Vagina (tissue), 2 donors: ENCODE measurements at regions not wholly inside any gene's neighbourhood (a gene's known extent, or its start where the extent isn't known, plus 50 kb on each side); places are given as distances from the start of the nearest gene placed in this dataset.

Experiments
- DNase-seq, 2 donors: peaks; one replicate each; pipeline ENCODE4 v3.0.0-alpha.2; 2017; ENCODE audit errors: extremely low spot score in 2 of 2
- H3K27ac ChIP-seq: fragments of 200-600 bp; sonication (generic); one replicate; pipeline ENCODE4 v1.5.1; 2019
- H3K27me3 ChIP-seq: fragments of 200-600 bp; sonication (generic); one replicate; pipeline ENCODE4 v1.5.1; 2019
- H3K36me3 ChIP-seq, 2 donors: fragments of 200-600 bp; sonication (generic); one replicate each; pipeline ENCODE4 v1.5.1; 2017 to 2019
- H3K4me1 ChIP-seq: fragments of 200-600 bp; sonication (generic); one replicate; pipeline ENCODE4 v1.5.1; 2019
- H3K4me3 ChIP-seq, 2 donors: fragments of 200-600 bp; sonication (generic); 1 replicate in 1 of 2; 2 replicates in 1 of 2; pipeline ENCODE4 v1.5.1; 2016 to 2019
- H3K9me3 ChIP-seq: fragments of 200-600 bp; sonication (generic); one replicate; pipeline ENCODE4 v1.5.1; 2019
- CTCF ChIP-seq, 3 experiments: fragments of 450-650 bp in 2 of 3; fragments of 200-600 bp in 1 of 3; sonication (generic) in 1 of 3; IDR thresholded peaks; one replicate each; pipeline ENCODE4 v1.5.1; 2017 to 2019; ENCODE audit warnings: antibody characterized with exemption in 3 of 3, mild to moderate bottlenecking in 2 of 3, moderate library complexity in 2 of 3
- POLR2A ChIP-seq, 2 donors: fragments of 450-650 bp; IDR thresholded peaks; one replicate each; pipeline ENCODE4 v1.6.1; 2017; ENCODE audit warnings: antibody characterized with exemption in 2 of 2, mild to moderate bottlenecking in 2 of 2, moderate library complexity in 2 of 2
- POLR2AphosphoS5 ChIP-seq, 2 donors: sonication (generic); formaldehyde crosslinking; IDR thresholded peaks; one replicate each; pipeline ENCODE4 v1.9.0; 2017; ENCODE audit warnings: antibody characterized with exemption in 2 of 2, mild to moderate bottlenecking in 2 of 2, low read depth in 1 of 2; ENCODE audit not compliant: insufficient read depth in 1 of 2
- intact Hi-C: fragments of 100-400 bp; cut with DNase I; formaldehyde crosslinking; loops from one replicate; pipeline ENCODE4 v1.15.1; 2023

GRCh38 chr20:46811224-46812084 lies 83.2 kb upstream of the EYA2 start:
- Histone ChIP-seq H3K4me3 (peak overlapping the region; percentile 6 to 27), H3K36me3 (no peaks in the 10 kb centered on the region), H3K27me3 (no peaks in the 10 kb centered on the region), H3K27ac (no peak overlapping the region), H3K9me3 (no peaks in the 10 kb centered on the region), H3K4me1 (peaks cover 8% of the 10 kb centered on the region)
- peak; percentile 67 to 85 for DNase-seq
- intact Hi-C loops = no loop called here
- TF ChIP-seq POLR2AphosphoS5 (IDR thresholded peaks at IDR 0.05; ENCODE audit: insufficient read depth in 1 of 2, low read depth in 1 of 2) (no peak), POLR2A (IDR thresholded peaks at IDR 0.05) (no peak)

- Histone ChIP-seq H3K4me3 (no peak overlapping the region), H3K36me3 (no peaks in the 10 kb centered on the region), H3K4me1 (peaks cover 8% of the 10 kb centered on the region), H3K9me3 (no peaks in the 10 kb centered on the region), H3K27ac (no peak overlapping the region), H3K27me3 (no peaks in the 10 kb centered on the region)
- TF ChIP-seq POLR2AphosphoS5 (IDR thresholded peaks at IDR 0.05; ENCODE audit: insufficient read depth in 1 of 2, low read depth in 1 of 2) (no peak), CTCF (IDR thresholded peaks at IDR 0.05) (no peak), POLR2A (IDR thresholded peaks at IDR 0.05) (no peak)
- DNase-seq = peak in 1 of 2 donors; percentile 81
- intact Hi-C loops = no loop called here
These were observed 80.0 kb upstream of the EYA2 start for GRCh38 chr20:46814366-46815232.

GRCh38 chr20:46816097-46816496 lies 78.5 kb upstream of the EYA2 start:
- TF ChIP-seq POLR2AphosphoS5 (IDR thresholded peaks at IDR 0.05; ENCODE audit: insufficient read depth in 1 of 2, low read depth in 1 of 2) (no peak), CTCF (IDR thresholded peaks at IDR 0.05) (no peak), POLR2A (IDR thresholded peaks at IDR 0.05) (no peak)
- DNase-seq = peak in 1 of 2 donors; percentile 14
- Histone ChIP-seq H3K4me3 (no peak overlapping the region), H3K36me3 (no peaks in the 10 kb centered on the region), H3K27me3 (no peaks in the 10 kb centered on the region), H3K9me3 (no peaks in the 10 kb centered on the region), H3K27ac (no peak overlapping the region), H3K4me1 (peaks cover 5% of the 10 kb centered on the region)
- intact Hi-C loops = no loop called here

GRCh38 chr20:46816886-46817638 lies 77.6 kb upstream of the EYA2 start:
- Histone ChIP-seq H3K27ac (no peak overlapping the region), H3K4me1 (no peaks in the 10 kb centered on the region), H3K9me3 (no peaks in the 10 kb centered on the region), H3K27me3 (no peaks in the 10 kb centered on the region), H3K36me3 (no peaks in the 10 kb centered on the region), H3K4me3 (no peak overlapping the region)
- intact Hi-C loops = no loop called here
- DNase-seq = peak; percentile 58 to 64
- TF ChIP-seq POLR2AphosphoS5 (IDR thresholded peaks at IDR 0.05; ENCODE audit: insufficient read depth in 1 of 2, low read depth in 1 of 2) (no peak), CTCF (IDR thresholded peaks at IDR 0.05) (no peak), POLR2A (IDR thresholded peaks at IDR 0.05) (no peak)

- Histone ChIP-seq H3K36me3 (no peaks in the 10 kb centered on the region), H3K9me3 (no peaks in the 10 kb centered on the region), H3K4me1 (no peaks in the 10 kb centered on the region), H3K4me3 (no peak overlapping the region), H3K27ac (no peak overlapping the region), H3K27me3 (no peaks in the 10 kb centered on the region)
- DNase-seq = peak in 1 of 2 donors; percentile 25
- TF ChIP-seq CTCF (IDR thresholded peaks at IDR 0.05) = no peak
- TF ChIP-seq POLR2AphosphoS5 (IDR thresholded peaks at IDR 0.05; ENCODE audit: insufficient read depth in 1 of 2, low read depth in 1 of 2) = no peak
- TF ChIP-seq POLR2A (IDR thresholded peaks at IDR 0.05) = no peak
- intact Hi-C loops = no loop called here
These were observed 74.0 kb upstream of the EYA2 start for GRCh38 chr20:46820682-46821081.
